CD4-positive, alpha-beta T cell (primary cell): ENCODE measurements at regions not wholly inside any gene's neighbourhood (a gene's known extent, or its start where the extent isn't known, plus 50 kb on each side); places are given as distances from the start of the nearest gene placed in this dataset.

ENCODE experiments used
- ATAC-seq: fragments of 200-7000 bp; cut with Tn5 transposase; one replicate; pipeline ENCODE4 v1.10.0; 2022; ENCODE audit warnings: mild to moderate bottlenecking; ENCODE audit not compliant: poor library complexity
- CTCF ChIA-PET: fragments of 350-600 bp; sonication (Branson Sonifier 250); formaldehyde crosslinking; loops from one replicate; lab custom pipeline; 2021; ENCODE audit warnings: antibody characterized with exemption, inconsistent platforms; lab: Charles Lee
- POLR2A ChIA-PET: fragments of 350-600 bp; sonication (Branson Sonifier 250); formaldehyde crosslinking; loops from one replicate; lab custom pipeline; 2021; ENCODE audit warnings: antibody characterized with exemption, inconsistent platforms; lab: Charles Lee
- DNase-seq, 14 experiments: peaks; one replicate each; pipeline ENCODE4 v3.0.0-alpha.2; 2013 to 2020; ENCODE audit warnings: mixed read lengths in 2 of 14
- H3K27ac ChIP-seq, 2 donors: one replicate each; pipeline versions ENCODE4 v1.5.1 to v1.7.0; 2013; ENCODE audit warnings: low read length in 2 of 2, low read depth in 1 of 2, mild to moderate bottlenecking in 1 of 2
- H3K27me3 ChIP-seq, 2 experiments: 1 replicate in 1 of 2; 2 replicates in 1 of 2; pipeline versions ENCODE4 v1.6.1 to v1.7.0; 2013; ENCODE audit warnings: low read length in 2 of 2, control low read depth in 1 of 2, mild to moderate bottlenecking in 1 of 2, moderate library complexity in 1 of 2; ENCODE audit not compliant: insufficient read depth in 2 of 2, control insufficient read depth in 1 of 2
- H3K36me3 ChIP-seq: one replicate; pipeline ENCODE4 v1.6.1; 2013; ENCODE audit warnings: low read length, control low read depth; ENCODE audit not compliant: insufficient read depth
- H3K4me1 ChIP-seq: one replicate; pipeline ENCODE4 v1.6.1; 2013; ENCODE audit warnings: low read length, control low read depth; ENCODE audit not compliant: insufficient read depth
- H3K4me3 ChIP-seq: one replicate; pipeline ENCODE4 v1.5.1; 2013; ENCODE audit warnings: mild to moderate bottlenecking, low read length, moderate library complexity
- H3K9me3 ChIP-seq, 2 experiments: 1 replicate in 1 of 2; 2 replicates in 1 of 2; pipeline versions ENCODE4 v1.6.1 to v1.7.0; 2013; ENCODE audit warnings: low read length in 2 of 2, mild to moderate bottlenecking in 2 of 2, control low read depth in 1 of 2, moderate library complexity in 1 of 2; ENCODE audit not compliant: control insufficient read depth in 1 of 2, insufficient read depth in 1 of 2
- H3K27ac Mint-ChIP-seq: one replicate; pipeline ENCODE4 v1.8.0; 2020; ENCODE audit warnings: mixed read lengths
- H3K27me3 Mint-ChIP-seq: one replicate; pipeline ENCODE4 v1.8.0; 2021; ENCODE audit warnings: mixed read lengths
- H3K36me3 Mint-ChIP-seq: one replicate; pipeline ENCODE4 v1.8.0; 2021; ENCODE audit warnings: low read depth, mixed read lengths
- H3K4me1 Mint-ChIP-seq: one replicate; pipeline ENCODE4 v1.8.0; 2021; ENCODE audit warnings: low read depth, mixed read lengths
- H3K4me3 Mint-ChIP-seq: one replicate; pipeline ENCODE4 v1.8.0; 2020; ENCODE audit warnings: mild to moderate bottlenecking, mixed read lengths
- H3K9me3 Mint-ChIP-seq: one replicate; pipeline ENCODE4 v1.8.0; 2020; ENCODE audit warnings: mixed read lengths
- CTCF ChIP-seq: fragments of 200-600 bp; IDR thresholded peaks from one replicate; pipeline ENCODE4 v1.8.0; 2022; ENCODE audit warnings: antibody characterized with exemption, mild to moderate bottlenecking
- intact Hi-C, 2 experiments: fragments of 100-400 bp; cut with DNase I in 1 of 2; cut with micrococcal nuclease in 1 of 2; formaldehyde crosslinking; loops; one replicate each; pipeline versions ENCODE4 v1.15.1 to v1.9.0; 2023 to 2025; cut with DNase I, micrococcal nuclease

GRCh38 chr6:156017838-156018237, 562.2 kb upstream of the NOX3 start:
- intact Hi-C loops: no loop called here
- POLR2A ChIA-PET: no interaction called here
- CTCF ChIA-PET: no interaction called here
- H3K27ac Mint-ChIP-seq: no peak overlapping the region
- Histone ChIP-seq H3K4me3 (no peak overlapping the region), H3K27ac (no peak overlapping the region), H3K36me3 (no peaks in the 10 kb centered on the region), H3K27me3 (no peaks in the 10 kb centered on the region), H3K9me3 (no peaks in the 10 kb centered on the region), H3K4me1 (no peaks in the 10 kb centered on the region)
- peaks cover 24% of the 10 kb centered on the region for H3K36me3 Mint-ChIP-seq
- peaks cover 3% of the 10 kb centered on the region for H3K9me3 Mint-ChIP-seq
- no peaks in the 10 kb centered on the region for H3K27me3 Mint-ChIP-seq
- H3K4me1 Mint-ChIP-seq: peaks cover 25% of the 10 kb centered on the region
- TF ChIP-seq CTCF: no peak
- no peak for ATAC-seq
- H3K4me3 Mint-ChIP-seq: no peak overlapping the region
- no peak for DNase-seq

- Mint-ChIP-seq H3K27me3 (no peaks in the 10 kb centered on the region), H3K36me3 (peaks cover 15% of the 10 kb centered on the region), H3K4me1 (peaks cover 28% of the 10 kb centered on the region), H3K27ac (no peak overlapping the region), H3K9me3 (peaks cover 3% of the 10 kb centered on the region), H3K4me3 (no peak overlapping the region)
- intact Hi-C loops: no loop called here
- POLR2A ChIA-PET: no interaction called here
- ATAC-seq: no peak
- CTCF ChIA-PET: no interaction called here
- Histone ChIP-seq H3K27ac (no peak overlapping the region), H3K36me3 (no peaks in the 10 kb centered on the region), H3K27me3 (no peaks in the 10 kb centered on the region), H3K4me3 (no peak overlapping the region), H3K4me1 (no peaks in the 10 kb centered on the region), H3K9me3 (no peaks in the 10 kb centered on the region)
- no peak for DNase-seq
- no peak for TF ChIP-seq CTCF
Measured at GRCh38 chr6:156016186-156016976, 560.7 kb upstream of the NOX3 start.

- peaks cover 28% of the 10 kb centered on the region for H3K4me1 Mint-ChIP-seq
- DNase-seq: no peak
- peaks cover 7% of the 10 kb centered on the region for H3K9me3 Mint-ChIP-seq
- Histone ChIP-seq H3K4me1 (no peaks in the 10 kb centered on the region), H3K36me3 (no peaks in the 10 kb centered on the region), H3K9me3 (no peaks in the 10 kb centered on the region), H3K27me3 (no peaks in the 10 kb centered on the region), H3K27ac (no peak overlapping the region), H3K4me3 (no peak overlapping the region)
- intact Hi-C loops: no loop called here
- peak; percentile 58 for ATAC-seq
- ChIA-PET POLR2A (no interaction called here), CTCF (no interaction called here)
- H3K4me3 Mint-ChIP-seq: peak overlapping the region; percentile 30
- peak overlapping the region; percentile 18 for H3K27ac Mint-ChIP-seq
- TF ChIP-seq CTCF: no peak
- no peaks in the 10 kb centered on the region for H3K27me3 Mint-ChIP-seq
- peaks cover 15% of the 10 kb centered on the region for H3K36me3 Mint-ChIP-seq
Measured at GRCh38 chr6:156013155-156013554, 557.5 kb upstream of the NOX3 start.
